HCT116 (cell line): ENCODE measurements at regions not wholly inside any gene's neighbourhood (a gene's known extent, or its start where the extent isn't known, plus 50 kb on each side); places are given as distances from the start of the nearest gene placed in this dataset.

Source experiments
- ATAC-seq: fragments of 200-7000 bp; cut with Tn5 transposase; 2 replicates; pipeline ENCODE4 v1.9.1; 2020; ENCODE audit warnings: mild to moderate bottlenecking, moderate library complexity
- BruUV-seq: library from RNA; stranded (reverse); fragments of 400-500 nt; replicated peaks from 2 replicates; lab custom pipeline; 2021; lab: Mats Ljungman, UMichigan
- CTCF ChIA-PET: fragments of 300-600 bp; sonication (Branson Sonifier 250); formaldehyde crosslinking; loops from one replicate; lab custom pipeline; 2021; ENCODE audit warnings: antibody characterized with exemption; lab: Charles Lee
- POLR2A ChIA-PET: fragments of 300-600, 350-600 bp; sonication (Branson Sonifier 250); formaldehyde crosslinking; loops from one replicate; lab custom pipeline; 2021; ENCODE audit warnings: antibody characterized with exemption; lab: Charles Lee
- RAD21 ChIA-PET, 2 experiments: fragments of 300-600 bp; sonication (Branson Sonifier 250); formaldehyde crosslinking; loops; one replicate each; lab custom pipeline; 2023; ENCODE audit warnings: low total read pairs in 2 of 2; ENCODE audit not compliant: uncharacterized antibody in 2 of 2, unreplicated experiment in 2 of 2, low non-redundant PET in 1 of 2; lab: Charles Lee
- DNase-seq: peaks from one replicate; pipeline ENCODE4 v3.0.0-alpha.2; 2010; ENCODE audit warnings: low read depth, low spot score
- H2AFZ ChIP-seq: fragments of 200-600 bp; shearing (Covaris generic), sonication (generic); 2 replicates; pipeline ENCODE4 v1.6.1; 2017; ENCODE audit warnings: low read depth, mixed run types, mixed read lengths, antibody characterized with exemption, low read length; ENCODE audit not compliant: poor library complexity, severe bottlenecking
- H3K27ac ChIP-seq: 2 replicates; pipeline ENCODE4 v1.5.1; 2012; ENCODE audit warnings: low read depth, low read length
- H3K27me3 ChIP-seq: fragments of 200-600 bp; sonication (generic); 2 replicates; pipeline ENCODE4 v1.6.1; 2016; ENCODE audit warnings: mixed run types, low read length, mixed read lengths; ENCODE audit not compliant: insufficient read depth
- H3K36me3 ChIP-seq, 2 experiments: fragments of 200-500 bp in 1 of 2; fragments of 200-600 bp in 1 of 2; sonication (Bioruptor generic) in 1 of 2; sonication (generic) in 1 of 2; 2 replicates each; pipeline versions ENCODE4 v1.5.1 to v1.6.1; 2014 to 2016; ENCODE audit warnings: low read length in 2 of 2, inconsistent platforms in 1 of 2, mixed read lengths in 1 of 2, mixed run types in 1 of 2; ENCODE audit not compliant: insufficient read depth in 2 of 2, control insufficient read depth in 1 of 2
- H3K4me1 ChIP-seq, 2 experiments: fragments of 200-600 bp in 1 of 2; sonication (generic) in 1 of 2; 2 replicates each; pipeline versions ENCODE4 v1.5.1 to v1.6.1; 2012 to 2017; ENCODE audit warnings: low read length in 2 of 2, inconsistent platforms in 1 of 2, mild to moderate bottlenecking in 1 of 2, mixed read lengths in 1 of 2, mixed run types in 1 of 2, moderate library complexity in 1 of 2; ENCODE audit not compliant: insufficient read depth in 2 of 2, control insufficient read depth in 1 of 2
- H3K4me2 ChIP-seq: fragments of 200-600 bp; sonication (generic); 2 replicates; pipeline ENCODE4 v1.6.1; 2017; ENCODE audit warnings: mixed run types, low read length, mixed read lengths
- H3K4me3 ChIP-seq, 2 experiments: fragments of 200-600 bp in 1 of 2; sonication (generic) in 1 of 2; replicated peaks in 1 of 2; 2 replicates each; pipeline ENCODE4 v1.5.1; 2011 to 2016; ENCODE audit warnings: low read length in 2 of 2, control low read depth in 1 of 2, low read depth in 1 of 2, mild to moderate bottlenecking in 1 of 2, mixed read lengths in 1 of 2, mixed run types in 1 of 2
- H3K79me2 ChIP-seq: fragments of 200-600 bp; sonication (generic); 2 replicates; pipeline ENCODE4 v1.6.1; 2017; ENCODE audit warnings: mild to moderate bottlenecking, mixed run types, low read length, moderate library complexity, mixed read lengths; ENCODE audit not compliant: insufficient read depth
- H3K9ac ChIP-seq: fragments of 200-600 bp; sonication (generic); 2 replicates; pipeline ENCODE4 v1.6.1; 2016; ENCODE audit warnings: low read length, mixed read lengths
- H3K9me2 ChIP-seq: fragments of 200-600 bp; sonication (generic), shearing (Covaris generic); 2 replicates; pipeline ENCODE4 v1.6.1; 2017; ENCODE audit warnings: mixed run types, mild to moderate bottlenecking, moderate library complexity; ENCODE audit not compliant: insufficient read depth
- H3K9me3 ChIP-seq, 2 experiments: fragments of 200-500 bp in 1 of 2; fragments of 200-600 bp in 1 of 2; sonication (Bioruptor generic) in 1 of 2; sonication (generic) in 1 of 2; 2 replicates each; pipeline ENCODE4 v1.6.1; 2014 to 2017; ENCODE audit warnings: low read length in 2 of 2, mixed read lengths in 2 of 2, inconsistent platforms in 1 of 2, low read depth in 1 of 2, mild to moderate bottlenecking in 1 of 2, mixed run types in 1 of 2, moderate library complexity in 1 of 2; ENCODE audit not compliant: control insufficient read depth in 1 of 2, insufficient read depth in 1 of 2
- H4K20me1 ChIP-seq: fragments of 200-600 bp; sonication (generic), shearing (Covaris generic); 2 replicates; pipeline ENCODE4 v1.6.1; 2017; ENCODE audit warnings: mixed run types, mild to moderate bottlenecking, moderate library complexity; ENCODE audit not compliant: insufficient read depth
- CBX3 ChIP-seq: IDR thresholded peaks from 2 replicates; pipeline ENCODE4 v1.6.1; 2012; ENCODE audit warnings: low read depth
- EGR1 ChIP-seq: IDR thresholded peaks from 2 replicates; pipeline ENCODE4 v1.6.1; 2012; ENCODE audit warnings: low read depth
- ELF1 ChIP-seq: IDR thresholded peaks from 2 replicates; pipeline ENCODE4 v1.6.1; 2012; ENCODE audit warnings: low read depth, borderline replicate concordance
- EZH2 ChIP-seq: fragments of 200-600 bp; sonication (generic); IDR thresholded peaks from 2 replicates; pipeline ENCODE4 v1.6.1; 2017; ENCODE audit warnings: antibody characterized with exemption, mixed run types
- EZH2phosphoT487 ChIP-seq: fragments of 200-600 bp; IDR thresholded peaks from 2 replicates; pipeline ENCODE4 v1.6.1; 2018; ENCODE audit warnings: antibody characterized with exemption, borderline replicate concordance
- POLR2A ChIP-seq: IDR thresholded peaks from 2 replicates; pipeline ENCODE4 v1.7.0; 2011; ENCODE audit warnings: borderline replicate concordance; ENCODE audit not compliant: insufficient read depth, insufficient read length; ENCODE audit errors: extremely low read depth
- POLR2AphosphoS5 ChIP-seq: IDR thresholded peaks from 2 replicates; pipeline ENCODE4 v1.6.1; 2011; ENCODE audit warnings: mild to moderate bottlenecking, low read depth, low read length, moderate library complexity
- SRF ChIP-seq: IDR thresholded peaks from 2 replicates; pipeline ENCODE4 v1.6.1; 2012; ENCODE audit warnings: low read depth
- YY1 ChIP-seq: IDR thresholded peaks from 2 replicates; pipeline ENCODE4 v1.6.1; 2011; ENCODE audit warnings: low read length, low read depth, moderate library complexity, mild to moderate bottlenecking; ENCODE audit not compliant: insufficient replicate concordance; ENCODE audit errors: extremely low read depth
- ZBTB33 ChIP-seq: IDR thresholded peaks from 2 replicates; pipeline ENCODE4 v1.6.1; 2011; ENCODE audit warnings: mild to moderate bottlenecking, low read length, moderate library complexity; ENCODE audit not compliant: insufficient replicate concordance; ENCODE audit errors: extremely low read depth
- ZFX ChIP-seq: fragments of 450-650 bp; IDR thresholded peaks from 2 replicates; pipeline ENCODE4 v1.6.1; 2017
- ZNF274 ChIP-seq: fragments of 200-500 bp; sonication (Bioruptor generic); IDR thresholded peaks from 2 replicates; pipeline ENCODE4 v1.6.1; 2014; ENCODE audit warnings: mild to moderate bottlenecking, low read depth, low read length, inconsistent platforms
- intact Hi-C: fragments of 100-400 bp; cut with micrococcal nuclease; formaldehyde crosslinking; loops from 2 replicates; pipeline ENCODE4 v1.10.0; 2022

DNA sequence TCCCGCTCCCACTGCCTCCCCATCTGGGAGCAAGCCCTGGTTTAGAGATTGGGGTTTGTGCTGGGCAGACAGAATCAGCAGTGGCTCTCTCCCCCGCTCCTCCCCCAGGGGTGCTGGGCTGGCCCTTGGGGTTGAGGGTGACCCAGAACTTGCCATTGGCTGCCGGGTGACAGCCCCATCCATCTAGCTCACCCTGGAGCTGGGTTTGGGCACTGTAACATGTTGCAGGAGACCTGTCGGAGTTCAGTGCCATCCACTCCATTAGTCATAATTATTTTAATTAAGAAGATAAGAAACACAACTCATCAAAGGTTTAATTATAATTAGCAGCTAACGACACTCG, 111.4 kb upstream of the OTOS start (continued):
- TF ChIP-seq YY1, result no peak
- no peak for TF ChIP-seq SRF
- TF ChIP-seq ZNF274, result no peak
- no peak for TF ChIP-seq EZH2
- TF ChIP-seq POLR2A, result no peak
- TF ChIP-seq ZFX, result no peak
- no peak for TF ChIP-seq ELF1
- no peak for TF ChIP-seq CBX3
- TF ChIP-seq EZH2phosphoT487, result no peak
- TF ChIP-seq POLR2AphosphoS5, result no peak

- Histone ChIP-seq H3K27me3 (no peaks in the 10 kb centered on the region), H3K27ac (peak overlapping the region; percentile 85), H4K20me1 (no peaks in the 10 kb centered on the region), H3K9me3 (no peaks in the 10 kb centered on the region), H3K4me1 (peaks cover 49 to 85% of the 10 kb centered on the region in 2 experiments), H3K9ac (peak overlapping the region; percentile 77), H3K36me3 (no peaks in the 10 kb centered on the region), H3K4me3 (no peak overlapping the region), H3K79me2 (no peaks in the 10 kb centered on the region), H2AFZ (no peak overlapping the region), H3K9me2 (no peaks in the 10 kb centered on the region), H3K4me2 (peak overlapping the region; percentile 98)
- RAD21 ChIA-PET, result no interaction called here
- POLR2A ChIA-PET, result interaction anchor here (0.9 kb wide), 1 partner anchor 19 kb away, joined by 3 read pairs; no protein-coding TSS in a partner anchor
- no peak for TF ChIP-seq SRF
- no peak for TF ChIP-seq YY1
- TF ChIP-seq ZBTB33, result no peak
- TF ChIP-seq EGR1, result no peak
- TF ChIP-seq POLR2AphosphoS5, result no peak
- no TSS peak for BruUV-seq
- ATAC-seq (no peak), DNase-seq (no peak)
- CTCF ChIA-PET, result no interaction called here
- intact Hi-C loops, result loop anchor here (5.0 kb wide), 1 partner anchor 185 kb away; the partner anchor contains the start of gene GPC1
Measured at GRCh38 chr2:240252191-240252871, 111.9 kb upstream of the OTOS start.
